BJ (cell line): ENCODE measurements at regions not wholly inside any gene's neighbourhood (a gene's known extent, or its start where the extent isn't known, plus 50 kb on each side); places are given as distances from the start of the nearest gene placed in this dataset.
"Not testable (repeated sequence)": the region's sequence is repeated elsewhere in the genome, so short reads cannot be mapped to it uniquely, and the experiment has no call there.

ENCODE experiments used
- CTCF ChIA-PET: fragments of 350-600 bp; formaldehyde crosslinking; extraction: SDS; loops from one replicate; lab custom pipeline; 2021; ENCODE audit warnings: antibody characterized with exemption, inconsistent platforms; lab: Yijun Ruan, JAX
- POLR2A ChIA-PET: fragments of 300-600 bp; sonication (Branson Sonifier 250); formaldehyde crosslinking; extraction: SDS; loops from one replicate; lab custom pipeline; 2021; ENCODE audit warnings: antibody characterized with exemption; lab: Charles Lee
- DNase-seq: peaks from one replicate; pipeline ENCODE4 v3.0.0-alpha.2; 2011; ENCODE audit warnings: low read depth
- H3K27me3 ChIP-seq: 2 replicates; pipeline ENCODE4 v1.6.0; 2011; ENCODE audit warnings: low read length; ENCODE audit not compliant: control insufficient read depth, insufficient read depth
- H3K36me3 ChIP-seq: 2 replicates; pipeline ENCODE4 v1.5.1; 2011; ENCODE audit warnings: low read length; ENCODE audit not compliant: control insufficient read depth, insufficient read depth
- H3K4me3 ChIP-seq: 2 replicates; pipeline ENCODE4 v1.5.1; 2011; ENCODE audit warnings: low read depth, mild to moderate bottlenecking, control low read depth, low read length
- CTCF ChIP-seq: IDR thresholded peaks from 2 replicates; pipeline ENCODE4 v1.5.1; 2011; ENCODE audit warnings: low read depth, mild to moderate bottlenecking, control low read depth, inconsistent platforms, low read length, moderate library complexity; ENCODE audit not compliant: insufficient read depth

DNA sequence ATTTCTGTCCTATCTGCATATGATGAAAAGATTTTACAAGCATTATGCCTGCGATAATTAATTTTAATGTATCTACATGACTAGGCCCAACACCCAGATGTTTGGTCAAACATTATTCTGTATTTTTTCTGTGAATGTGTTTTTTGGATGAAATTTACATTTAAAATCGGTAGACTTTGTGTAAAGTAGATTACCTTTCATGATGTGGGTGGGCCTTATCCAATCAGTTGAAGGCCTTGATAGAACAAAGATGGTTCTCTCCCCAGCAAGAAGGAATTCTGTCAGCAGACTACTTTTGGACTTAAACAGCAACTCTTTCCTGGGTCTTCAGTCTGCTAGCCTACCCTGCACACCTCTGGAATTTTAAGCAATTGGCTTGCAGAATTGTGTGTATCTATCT is 844.0 kb downstream of the BRINP3 start:
- Histone ChIP-seq H3K27me3 (no peaks in the 10 kb centered on the region), H3K4me3 (no peak overlapping the region), H3K36me3 (no peaks in the 10 kb centered on the region)
- no peak for DNase-seq
- no peak for TF ChIP-seq CTCF
- ChIA-PET POLR2A (no interaction called here), CTCF (no interaction called here)

- ChIA-PET CTCF (no interaction called here), POLR2A (no interaction called here)
- no peak overlapping the region for H3K4me3 ChIP-seq
- H3K36me3 ChIP-seq, result no peaks in the 10 kb centered on the region
- no peaks in the 10 kb centered on the region for H3K27me3 ChIP-seq
- no peak for DNase-seq
- no peak for TF ChIP-seq CTCF
Measured at GRCh38 chr1:189637041-189637440, 840.6 kb downstream of the BRINP3 start.

DNA sequence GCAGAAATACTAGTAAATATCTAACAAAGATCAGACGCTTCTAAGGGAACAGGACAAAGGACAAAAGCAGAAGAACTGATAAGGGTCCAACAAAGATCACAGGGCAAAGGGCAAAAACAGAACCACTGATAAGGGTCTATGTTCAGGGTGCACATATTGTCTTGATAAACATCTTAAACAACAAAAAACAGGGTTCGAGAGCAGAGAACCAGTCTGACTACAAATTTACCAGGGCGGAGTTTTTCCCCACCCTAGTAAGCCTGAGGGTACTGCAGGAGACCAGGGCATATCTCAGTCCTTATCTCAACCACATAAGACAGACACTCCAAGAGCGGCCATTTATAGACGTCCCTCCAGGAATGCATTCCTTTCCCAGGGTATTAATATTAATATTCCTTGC is 833.5 kb downstream of the BRINP3 start:
- POLR2A ChIA-PET, DNase-seq, H3K36me3 ChIP-seq, H3K27me3 ChIP-seq, H3K4me3 ChIP-seq: not testable (repeated sequence)
- CTCF ChIA-PET, result interaction anchor here (0.6 kb wide), 1 partner anchor 18 kb away, joined by 5 read pairs; no protein-coding TSS in a partner anchor

GRCh38 chr1:189644970-189645369 is 832.7 kb downstream of the BRINP3 start:
- ChIA-PET CTCF (interaction anchor here (0.5 to 0.7 kb wide), 2 partner anchors 35 to 1000 kb away, joined by 3 read pairs; no protein-coding TSS in a partner anchor), POLR2A (no interaction called here)
- Histone ChIP-seq H3K27me3 (no peaks in the 10 kb centered on the region), H3K36me3 (no peaks in the 10 kb centered on the region), H3K4me3 (no peak overlapping the region)
- DNase-seq, result no peak
- TF ChIP-seq CTCF, result no peak

- Histone ChIP-seq H3K4me3 (no peak overlapping the region), H3K36me3 (no peaks in the 10 kb centered on the region), H3K27me3 (no peaks in the 10 kb centered on the region)
- POLR2A ChIA-PET, result no interaction called here
- CTCF ChIA-PET, result no interaction called here
- TF ChIP-seq CTCF, result no peak
- DNase-seq, result no peak
Measured at GRCh38 chr1:189646066-189646465, 831.6 kb downstream of the BRINP3 start.

GRCh38 chr1:189654906-189655305 is 822.8 kb downstream of the BRINP3 start:
- Histone ChIP-seq H3K36me3 (no peaks in the 10 kb centered on the region), H3K27me3 (no peaks in the 10 kb centered on the region), H3K4me3 (no peak overlapping the region)
- DNase-seq, result no peak
- CTCF ChIA-PET, result no interaction called here
- TF ChIP-seq CTCF, result no peak
- POLR2A ChIA-PET, result no interaction called here
